ENCODE measurements at regions not wholly inside any gene's neighbourhood (a gene's known extent, or its start where the extent isn't known, plus 50 kb on each side); places are given as distances from the start of the nearest gene placed in this dataset.
"Not testable (repeated sequence)": the region's sequence is repeated elsewhere in the genome, so short reads cannot be mapped to it uniquely, and the experiment has no call there.

GRCh38 chr20:29089409-29089808 lies 2168.1 kb upstream of the DEFB115 start:
- TF ChIP-seq, protein P1, sequence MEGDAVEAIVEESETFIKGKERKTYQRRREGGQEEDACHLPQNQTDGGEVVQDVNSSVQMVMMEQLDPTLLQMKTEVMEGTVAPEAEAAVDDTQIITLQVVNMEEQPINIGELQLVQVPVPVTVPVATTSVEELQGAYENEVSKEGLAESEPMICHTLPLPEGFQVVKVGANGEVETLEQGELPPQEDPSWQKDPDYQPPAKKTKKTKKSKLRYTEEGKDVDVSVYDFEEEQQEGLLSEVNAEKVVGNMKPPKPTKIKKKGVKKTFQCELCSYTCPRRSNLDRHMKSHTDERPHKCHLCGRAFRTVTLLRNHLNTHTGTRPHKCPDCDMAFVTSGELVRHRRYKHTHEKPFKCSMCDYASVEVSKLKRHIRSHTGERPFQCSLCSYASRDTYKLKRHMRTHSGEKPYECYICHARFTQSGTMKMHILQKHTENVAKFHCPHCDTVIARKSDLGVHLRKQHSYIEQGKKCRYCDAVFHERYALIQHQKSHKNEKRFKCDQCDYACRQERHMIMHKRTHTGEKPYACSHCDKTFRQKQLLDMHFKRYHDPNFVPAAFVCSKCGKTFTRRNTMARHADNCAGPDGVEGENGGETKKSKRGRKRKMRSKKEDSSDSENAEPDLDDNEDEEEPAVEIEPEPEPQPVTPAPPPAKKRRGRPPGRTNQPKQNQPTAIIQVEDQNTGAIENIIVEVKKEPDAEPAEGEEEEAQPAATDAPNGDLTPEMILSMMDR (IDR thresholded peaks at IDR 0.05) = not testable (repeated sequence)
- not testable (repeated sequence) for TF ChIP-seq POLR2A (IDR thresholded peaks at IDR 0.05)

Measured in esophagus squamous epithelium (tissue), 4 donors.